ENCODE measurements at regions not wholly inside any gene's neighbourhood (a gene's known extent, or its start where the extent isn't known, plus 50 kb on each side); places are given as distances from the start of the nearest gene placed in this dataset.

DNA sequence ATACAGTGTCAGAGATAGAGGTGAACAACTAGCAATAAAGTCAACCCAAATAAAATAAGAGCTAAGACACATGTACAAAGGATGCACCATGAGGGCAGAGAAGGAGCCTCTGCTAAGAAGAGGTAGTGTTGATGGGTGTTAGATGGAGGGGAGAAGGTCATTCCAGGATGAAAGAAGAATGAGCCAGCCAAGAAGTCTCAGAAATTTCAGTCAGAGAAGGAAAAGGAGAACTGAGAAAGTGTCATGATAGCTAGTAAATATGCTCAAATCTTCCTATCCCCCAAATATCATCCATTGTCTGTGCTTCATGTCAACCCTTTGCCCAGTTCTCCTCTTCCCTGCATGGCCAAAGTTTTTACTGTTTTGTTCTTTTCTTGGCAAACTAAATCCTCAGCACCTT is 225.2 kb upstream of the BTG1 start:
- DNase-seq (ENCODE audit: extremely low read depth in 1 of 2, low read depth in 1 of 2), result no peak

- DNase-seq (ENCODE audit: extremely low read depth in 1 of 2, low read depth in 1 of 2), result no peak
Observed at GRCh38 chr12:92369636-92370035, 224.0 kb upstream of the BTG1 start.

GRCh38 chr12:92369056-92369455 is 223.4 kb upstream of the BTG1 start:
- DNase-seq (ENCODE audit: extremely low read depth in 1 of 2, low read depth in 1 of 2), result no peak

- no peak for DNase-seq (ENCODE audit: extremely low read depth in 1 of 2, low read depth in 1 of 2)
Observed at GRCh38 chr12:92365836-92366235, 220.2 kb upstream of the BTG1 start.

- DNase-seq (ENCODE audit: extremely low read depth in 1 of 2, low read depth in 1 of 2), result no peak
Observed at GRCh38 chr12:92365333-92365732, 219.7 kb upstream of the BTG1 start.

DNA sequence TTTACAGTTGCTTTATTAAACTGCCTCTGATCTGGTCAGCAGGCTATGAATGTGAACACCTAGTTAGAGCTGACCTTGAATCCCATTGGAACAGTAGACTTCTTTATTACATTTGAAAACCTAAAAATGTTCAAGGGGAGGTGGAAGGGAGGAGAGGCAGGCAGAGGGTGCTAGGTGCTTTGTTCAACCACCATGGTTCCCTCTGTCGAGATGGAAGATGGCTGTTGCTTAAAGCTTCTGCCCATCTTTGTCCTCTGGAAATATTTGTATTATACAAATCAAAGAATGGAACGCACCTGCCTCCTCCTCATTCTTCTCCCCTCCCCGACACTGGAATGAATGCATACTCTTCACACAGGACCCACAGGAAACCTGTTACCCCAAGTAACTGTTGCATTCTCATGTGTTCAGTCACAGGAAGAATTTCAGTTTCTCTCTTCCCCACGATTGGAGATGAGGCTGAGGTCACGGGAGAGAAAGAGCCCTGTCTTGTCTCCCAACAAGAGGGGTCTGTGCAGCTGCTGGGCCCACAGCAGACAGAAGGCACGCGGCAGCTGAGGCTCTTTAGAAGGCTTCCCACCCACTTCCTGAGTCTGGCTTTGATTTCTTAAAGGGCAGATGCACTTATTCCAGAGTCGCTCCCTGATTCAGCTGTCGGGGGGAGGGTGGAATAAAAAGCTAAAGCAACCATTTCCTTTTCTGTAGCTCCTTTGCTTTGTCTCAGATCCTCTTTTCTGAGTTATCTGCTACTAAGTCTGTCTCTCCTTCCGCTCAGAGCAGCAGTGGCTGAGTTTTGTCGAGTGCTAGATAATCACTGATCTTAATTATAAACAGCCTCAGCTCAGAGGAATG is 217.9 kb upstream of the BTG1 start:
- DNase-seq (ENCODE audit: extremely low read depth in 1 of 2, low read depth in 1 of 2), result peak in 1 of 2 donors; percentile 17

GRCh38 chr12:92362785-92363184 is 217.1 kb upstream of the BTG1 start:
- DNase-seq (ENCODE audit: extremely low read depth in 1 of 2, low read depth in 1 of 2), result no peak

GRCh38 chr12:92362126-92362525 is 216.5 kb upstream of the BTG1 start:
- DNase-seq (ENCODE audit: extremely low read depth in 1 of 2, low read depth in 1 of 2), result no peak

DNA sequence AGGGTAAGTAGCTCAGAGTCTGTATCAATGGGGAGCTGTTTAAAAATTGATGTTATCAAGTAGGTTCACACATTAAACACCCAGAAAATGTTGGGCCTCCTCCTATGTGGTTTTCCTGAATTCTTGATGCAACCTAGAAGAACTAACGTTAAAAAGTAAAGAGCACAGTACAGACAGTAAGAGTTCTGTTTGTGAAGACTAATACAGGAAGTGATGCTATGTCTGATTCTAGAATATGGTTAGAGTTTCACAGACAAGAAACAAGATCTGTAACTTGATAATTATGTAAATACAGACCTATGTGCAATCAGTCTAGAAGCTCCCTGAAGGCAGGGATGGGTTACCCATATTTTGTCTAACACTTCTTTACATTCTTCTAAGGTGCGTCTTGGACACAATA is 214.9 kb upstream of the BTG1 start:
- no peak for DNase-seq (ENCODE audit: extremely low read depth in 1 of 2, low read depth in 1 of 2)

- DNase-seq (ENCODE audit: extremely low read depth in 1 of 2, low read depth in 1 of 2), result no peak
Observed at GRCh38 chr12:92359581-92360209, 214.0 kb upstream of the BTG1 start.

- DNase-seq (ENCODE audit: extremely low read depth in 1 of 2, low read depth in 1 of 2), result no peak
Observed at GRCh38 chr12:92357584-92358261, 212.1 kb upstream of the BTG1 start.

DNA sequence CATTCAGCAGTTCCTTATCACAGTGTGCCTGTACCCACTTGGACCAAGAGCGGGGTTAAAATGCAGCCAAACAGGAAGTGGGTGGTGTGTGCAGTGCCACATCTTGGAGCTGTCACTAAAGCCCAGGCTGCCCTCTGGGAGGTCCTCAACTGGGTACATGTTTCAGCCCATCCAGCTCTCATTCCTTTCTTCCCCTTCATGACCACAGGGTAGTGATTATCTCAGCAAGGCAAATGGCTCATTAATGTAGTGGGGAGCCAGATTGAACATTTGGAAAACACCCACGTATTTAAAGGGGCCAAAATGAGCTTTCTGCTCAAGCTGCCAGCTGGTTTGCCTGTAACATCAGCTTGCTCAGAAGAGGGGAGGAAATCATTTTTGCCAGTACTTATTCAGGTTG is 210.8 kb upstream of the BTG1 start:
- no peak for DNase-seq (ENCODE audit: extremely low read depth in 1 of 2, low read depth in 1 of 2)

DNA sequence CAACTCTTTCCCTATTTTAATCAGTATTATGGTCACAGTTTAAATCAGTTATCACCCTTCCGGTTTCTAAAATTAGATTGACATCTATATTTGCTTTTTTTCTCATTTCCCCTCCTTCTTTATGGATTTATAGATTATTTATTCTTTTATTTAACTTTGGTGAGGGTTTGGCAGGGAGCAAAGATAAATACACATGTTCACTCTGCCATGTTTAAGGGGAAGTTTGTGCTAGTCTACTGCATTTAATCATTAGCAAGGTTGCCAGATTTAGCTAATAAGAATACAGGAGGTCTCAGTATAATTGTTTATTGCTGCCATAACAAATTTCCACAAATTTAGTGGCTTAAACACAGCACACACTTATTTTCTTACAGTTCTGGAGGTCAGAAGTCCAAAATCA is 204.0 kb upstream of the BTG1 start:
- DNase-seq (ENCODE audit: extremely low read depth in 1 of 2, low read depth in 1 of 2), result no peak

DNA sequence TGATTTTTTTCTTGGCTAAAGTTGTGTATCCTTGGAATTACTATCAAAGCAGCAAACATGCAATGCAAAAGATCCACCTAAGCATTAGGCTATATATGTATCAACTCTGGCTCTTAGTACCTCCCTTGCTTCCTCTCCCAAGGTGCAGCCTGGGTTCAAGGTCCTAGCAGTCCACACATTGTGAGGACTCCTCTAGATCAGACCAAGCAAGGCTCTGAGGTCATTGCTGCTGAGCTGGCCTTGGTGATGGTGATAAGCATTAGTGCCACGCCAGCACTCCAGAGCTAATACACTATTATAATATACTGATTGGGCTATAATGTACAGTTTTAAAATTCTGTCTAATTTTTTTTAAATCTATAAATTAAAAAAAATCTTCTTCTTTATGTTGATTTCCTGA is 196.9 kb upstream of the BTG1 start:
- DNase-seq (ENCODE audit: extremely low read depth in 1 of 2, low read depth in 1 of 2), result no peak

GRCh38 chr12:92341065-92341668 is 195.5 kb upstream of the BTG1 start:
- DNase-seq (ENCODE audit: extremely low read depth in 1 of 2, low read depth in 1 of 2), result no peak

- DNase-seq (ENCODE audit: extremely low read depth in 1 of 2, low read depth in 1 of 2), result no peak
Observed at GRCh38 chr12:92340441-92341064, 194.9 kb upstream of the BTG1 start.

- no peak for DNase-seq (ENCODE audit: extremely low read depth in 1 of 2, low read depth in 1 of 2)
Observed at GRCh38 chr12:92340003-92340402, 194.4 kb upstream of the BTG1 start.

DNA sequence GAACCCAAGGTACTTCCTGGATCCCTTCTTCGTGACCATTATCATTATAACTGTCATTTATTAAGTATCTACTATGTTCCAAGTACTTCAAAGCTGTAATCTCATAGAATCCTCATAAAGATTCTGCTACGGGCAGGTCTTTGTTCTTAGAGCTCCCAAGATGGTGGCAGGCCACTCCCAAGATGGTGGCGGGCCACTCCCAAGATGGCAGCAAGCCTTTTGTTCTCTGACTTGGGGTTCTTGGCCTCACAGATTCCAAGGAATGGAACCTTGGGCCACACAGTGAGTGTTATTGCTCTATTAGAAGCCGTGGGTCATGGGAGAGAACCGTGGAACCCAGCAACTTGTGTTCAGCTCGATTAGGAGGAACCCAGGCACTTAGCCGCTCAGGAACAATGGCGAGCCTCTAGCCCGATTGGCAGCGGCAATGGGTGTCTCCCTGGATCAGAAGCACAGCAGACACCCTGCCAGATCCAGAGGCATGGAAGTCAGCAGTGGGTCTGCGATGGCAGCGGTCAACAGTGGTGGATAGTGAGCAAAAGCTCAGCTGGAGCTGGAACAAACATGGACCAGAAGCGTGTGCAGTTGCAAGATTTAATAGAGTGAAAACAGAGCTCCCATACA is 193.7 kb upstream of the BTG1 start:
- no peak for DNase-seq (ENCODE audit: extremely low read depth in 1 of 2, low read depth in 1 of 2)

GRCh38 chr12:92338671-92339070 is 193.0 kb upstream of the BTG1 start:
- DNase-seq (ENCODE audit: extremely low read depth in 1 of 2, low read depth in 1 of 2), result no peak

DNA sequence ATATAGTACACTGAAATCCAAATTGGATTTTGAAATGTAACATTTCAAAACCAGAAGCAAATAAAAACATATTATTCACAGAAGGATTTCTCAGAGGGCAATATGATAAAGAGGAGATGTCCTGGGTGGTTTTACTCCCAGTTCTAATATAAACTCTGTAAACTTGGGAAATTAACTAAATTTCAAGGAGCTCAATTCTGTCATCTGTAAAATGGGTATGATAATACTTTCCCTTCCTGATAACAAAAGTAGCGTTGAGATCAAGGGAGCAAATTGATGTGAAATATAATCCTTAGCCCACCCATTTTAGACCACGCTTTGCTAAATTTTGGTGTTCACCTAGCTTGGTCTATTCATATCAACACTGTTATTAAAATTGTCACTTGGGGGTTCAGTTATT is 192.5 kb upstream of the BTG1 start:
- DNase-seq (ENCODE audit: extremely low read depth in 1 of 2, low read depth in 1 of 2), result no peak

GRCh38 chr12:92337128-92337527 is 191.5 kb upstream of the BTG1 start:
- DNase-seq (ENCODE audit: extremely low read depth in 1 of 2, low read depth in 1 of 2), result no peak
